Fibroblast of the aortic adventitia (primary cell): ENCODE measurements at regions not wholly inside any gene's neighbourhood (a gene's known extent, or its start where the extent isn't known, plus 50 kb on each side); places are given as distances from the start of the nearest gene placed in this dataset.
A peak's percentile ranks its signal among the peaks of the same experiment; 100 is the strongest.

Experiments used
- DNase-seq: peaks from one replicate; pipeline ENCODE4 v3.0.0-alpha.2; 2010; ENCODE audit warnings: low read depth
- H3K4me3 ChIP-seq: 2 replicates; pipeline ENCODE4 v1.5.1; 2011; ENCODE audit warnings: low read depth, mild to moderate bottlenecking, control low read depth, low read length, moderate library complexity
- TF ChIP-seq, protein P1 (sequence below): IDR thresholded peaks from 2 replicates; pipeline ENCODE4 v1.5.1; 2011; ENCODE audit warnings: mild to moderate bottlenecking, low read length, control low read depth, inconsistent platforms; ENCODE audit not compliant: insufficient read depth

DNA sequence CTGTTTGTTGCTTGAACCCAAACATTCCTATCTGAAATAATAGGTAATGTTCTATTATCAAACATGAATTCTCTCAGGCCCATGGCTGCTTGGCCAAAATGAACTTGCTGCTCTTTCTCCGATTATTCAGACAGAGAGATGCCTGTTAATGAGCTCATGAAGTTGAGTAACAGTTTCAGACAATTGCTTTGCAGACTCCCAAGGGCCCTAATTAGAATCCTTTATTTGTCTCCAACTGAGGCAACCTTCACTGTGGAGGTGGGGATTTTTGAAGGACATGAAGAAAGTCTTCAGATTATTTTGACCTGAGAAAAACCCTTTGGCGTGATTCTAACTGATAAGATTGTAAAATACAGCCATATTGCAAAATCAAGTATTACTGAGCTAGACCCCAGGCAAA is 466.7 kb downstream of the NFIB start:
- TF ChIP-seq, protein P1, sequence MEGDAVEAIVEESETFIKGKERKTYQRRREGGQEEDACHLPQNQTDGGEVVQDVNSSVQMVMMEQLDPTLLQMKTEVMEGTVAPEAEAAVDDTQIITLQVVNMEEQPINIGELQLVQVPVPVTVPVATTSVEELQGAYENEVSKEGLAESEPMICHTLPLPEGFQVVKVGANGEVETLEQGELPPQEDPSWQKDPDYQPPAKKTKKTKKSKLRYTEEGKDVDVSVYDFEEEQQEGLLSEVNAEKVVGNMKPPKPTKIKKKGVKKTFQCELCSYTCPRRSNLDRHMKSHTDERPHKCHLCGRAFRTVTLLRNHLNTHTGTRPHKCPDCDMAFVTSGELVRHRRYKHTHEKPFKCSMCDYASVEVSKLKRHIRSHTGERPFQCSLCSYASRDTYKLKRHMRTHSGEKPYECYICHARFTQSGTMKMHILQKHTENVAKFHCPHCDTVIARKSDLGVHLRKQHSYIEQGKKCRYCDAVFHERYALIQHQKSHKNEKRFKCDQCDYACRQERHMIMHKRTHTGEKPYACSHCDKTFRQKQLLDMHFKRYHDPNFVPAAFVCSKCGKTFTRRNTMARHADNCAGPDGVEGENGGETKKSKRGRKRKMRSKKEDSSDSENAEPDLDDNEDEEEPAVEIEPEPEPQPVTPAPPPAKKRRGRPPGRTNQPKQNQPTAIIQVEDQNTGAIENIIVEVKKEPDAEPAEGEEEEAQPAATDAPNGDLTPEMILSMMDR, result no peak
- no peak overlapping the region for H3K4me3 ChIP-seq
- DNase-seq, result peak; percentile 82

- no peak overlapping the region for H3K4me3 ChIP-seq
- TF ChIP-seq, protein P1, result no peak
- peak; percentile 88 for DNase-seq
Measured at GRCh38 chr9:13845460-13845859, 468.5 kb downstream of the NFIB start.

DNA sequence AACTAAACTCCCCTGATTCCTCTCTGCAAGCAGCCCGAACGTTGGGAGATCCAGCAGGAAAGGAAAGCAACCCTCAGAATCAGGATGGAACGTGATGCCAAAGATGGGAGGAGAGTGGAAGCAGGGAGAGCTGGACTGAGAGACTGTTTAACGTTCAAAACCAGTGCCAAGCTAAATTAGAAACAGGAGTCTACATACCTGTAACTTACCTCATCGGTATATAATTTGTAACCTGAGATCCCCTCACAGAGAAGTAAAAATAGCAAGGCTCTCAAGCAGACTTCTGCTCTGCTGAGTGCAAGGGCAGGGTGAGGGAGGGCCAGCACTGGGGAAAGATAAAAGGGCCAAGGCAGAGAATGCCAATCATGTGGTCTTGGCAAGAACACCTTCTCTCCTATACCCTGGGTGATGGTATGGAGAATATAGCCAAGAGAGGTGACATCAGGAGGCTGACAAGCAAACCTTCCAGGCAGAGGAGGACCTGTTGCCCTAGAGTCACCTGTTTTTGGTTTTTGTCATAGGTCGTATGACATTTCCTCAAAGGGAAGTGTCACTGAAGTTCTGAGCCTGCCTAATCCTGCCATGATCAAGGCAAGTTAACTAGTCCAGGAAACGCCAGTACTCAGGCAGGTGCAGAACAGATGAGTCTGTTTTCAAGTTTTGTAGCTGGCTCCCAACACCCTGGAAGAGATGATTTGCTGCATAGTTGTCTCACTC is 472.0 kb downstream of the NFIB start:
- H3K4me3 ChIP-seq, result no peak overlapping the region
- peak; percentile 12 for DNase-seq
- TF ChIP-seq, protein P1, result no peak

- TF ChIP-seq, protein P1, result no peak
- DNase-seq, result no peak
- no peak overlapping the region for H3K4me3 ChIP-seq
Measured at GRCh38 chr9:13832446-13832845, 481.5 kb downstream of the NFIB start.

DNA sequence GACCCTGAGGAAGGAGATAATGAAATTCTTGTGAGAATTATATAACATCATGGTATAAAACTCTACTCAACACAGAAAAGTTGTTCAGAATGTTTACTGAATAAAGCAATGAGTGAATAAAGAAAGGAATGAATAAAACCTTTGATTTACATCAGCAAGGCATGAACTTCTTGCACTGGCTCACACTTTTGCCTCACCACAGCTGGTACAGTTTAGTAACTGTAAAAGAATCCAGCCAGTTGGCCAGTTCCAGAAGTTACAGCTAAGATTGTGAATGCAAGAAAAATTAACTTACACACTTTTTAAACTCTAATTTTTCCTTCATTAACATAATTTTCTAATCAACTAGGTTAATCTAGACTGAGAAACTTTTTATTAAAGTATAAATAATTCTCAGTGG is 490.9 kb downstream of the NFIB start:
- DNase-seq, result peak; percentile 77
- TF ChIP-seq, protein P1, result no peak
- H3K4me3 ChIP-seq, result no peak overlapping the region

- no peak overlapping the region for H3K4me3 ChIP-seq
- DNase-seq, result peak; percentile 76
- TF ChIP-seq, protein P1, result no peak
Measured at GRCh38 chr9:13817754-13818278, 496.1 kb downstream of the NFIB start.

GRCh38 chr9:13816837-13817236 is 497.1 kb downstream of the NFIB start:
- H3K4me3 ChIP-seq, result no peak overlapping the region
- TF ChIP-seq, protein P1, result no peak
- no peak for DNase-seq
